Loucy (cell line): ENCODE measurements at regions not wholly inside any gene's neighbourhood (a gene's known extent, or its start where the extent isn't known, plus 50 kb on each side); places are given as distances from the start of the nearest gene placed in this dataset.

Experiments used
- H2AFZ ChIP-seq: fragments of 200-600 bp; sonication (generic); 2 replicates; pipeline ENCODE4 v1.6.0; 2016; ENCODE audit warnings: antibody characterized with exemption, mild to moderate bottlenecking, low read length, moderate library complexity
- H3F3A ChIP-seq: fragments of 200-600 bp; 2 replicates; pipeline ENCODE4 v1.6.0; 2016; ENCODE audit warnings: antibody characterized with exemption, low read depth, mild to moderate bottlenecking
- H3K27me3 ChIP-seq: fragments of 200-600 bp; sonication (generic); 2 replicates; pipeline ENCODE4 v1.6.1; 2014; ENCODE audit warnings: low read length, mild to moderate bottlenecking; ENCODE audit not compliant: insufficient read depth, poor library complexity, severe bottlenecking
- H3K36me3 ChIP-seq: fragments of 200-600 bp; sonication (generic); 2 replicates; pipeline ENCODE4 v1.6.1; 2016; ENCODE audit warnings: low read length; ENCODE audit not compliant: insufficient read depth
- H3K4me1 ChIP-seq: fragments of 200-600 bp; sonication (generic); 2 replicates; pipeline ENCODE4 v1.5.1; 2014; ENCODE audit warnings: low read length, mild to moderate bottlenecking; ENCODE audit not compliant: insufficient read depth, poor library complexity, severe bottlenecking
- H3K4me2 ChIP-seq: fragments of 200-600 bp; sonication (generic); 2 replicates; pipeline ENCODE4 v1.6.0; 2014; ENCODE audit warnings: antibody characterized with exemption, low read length, low read depth, mild to moderate bottlenecking; ENCODE audit not compliant: poor library complexity, severe bottlenecking
- H3K4me3 ChIP-seq: fragments of 200-600 bp; sonication (generic); 2 replicates; pipeline ENCODE4 v1.5.1; 2014; ENCODE audit warnings: low read length, mild to moderate bottlenecking, mixed read lengths; ENCODE audit not compliant: poor library complexity, severe bottlenecking
- H3K79me2 ChIP-seq: fragments of 200-600 bp; sonication (generic); 2 replicates; pipeline ENCODE4 v1.6.1; 2014; ENCODE audit warnings: low read length; ENCODE audit not compliant: insufficient read depth
- H3K9ac ChIP-seq: fragments of 200-600 bp; sonication (generic); 2 replicates; pipeline ENCODE4 v1.6.0; 2014; ENCODE audit warnings: mild to moderate bottlenecking, low read depth, low read length, moderate library complexity; ENCODE audit not compliant: poor library complexity, severe bottlenecking
- H3K9me2 ChIP-seq: fragments of 200-600 bp; sonication (generic); replicated peaks from 2 replicates; pipeline ENCODE4 v1.6.1; 2016; ENCODE audit warnings: low read depth, low read length, mixed read lengths
- H3K9me3 ChIP-seq: fragments of 200-600 bp; sonication (generic); 2 replicates; pipeline ENCODE4 v1.6.1; 2014; ENCODE audit warnings: mild to moderate bottlenecking, antibody characterized with exemption, low read length, low read depth; ENCODE audit not compliant: insufficient read depth
- H4K20me1 ChIP-seq: fragments of 200-600 bp; sonication (generic); 2 replicates; pipeline ENCODE4 v1.6.0; 2014; ENCODE audit warnings: antibody characterized with exemption, low read length, mild to moderate bottlenecking; ENCODE audit not compliant: insufficient read depth, poor library complexity, severe bottlenecking
- EZH2phosphoT487 ChIP-seq: fragments of 200-600 bp; IDR thresholded peaks from 2 replicates; pipeline ENCODE4 v1.6.1; 2018; ENCODE audit warnings: antibody characterized with exemption, mild to moderate bottlenecking, moderate library complexity, borderline replicate concordance
- TF ChIP-seq, protein P1 (sequence below): fragments of 200-600 bp; sonication (generic); conservative IDR thresholded peaks from 2 replicates; pipeline ENCODE4 v1.5.1; 2014; ENCODE audit warnings: mild to moderate bottlenecking, antibody characterized with exemption, low read length

DNA sequence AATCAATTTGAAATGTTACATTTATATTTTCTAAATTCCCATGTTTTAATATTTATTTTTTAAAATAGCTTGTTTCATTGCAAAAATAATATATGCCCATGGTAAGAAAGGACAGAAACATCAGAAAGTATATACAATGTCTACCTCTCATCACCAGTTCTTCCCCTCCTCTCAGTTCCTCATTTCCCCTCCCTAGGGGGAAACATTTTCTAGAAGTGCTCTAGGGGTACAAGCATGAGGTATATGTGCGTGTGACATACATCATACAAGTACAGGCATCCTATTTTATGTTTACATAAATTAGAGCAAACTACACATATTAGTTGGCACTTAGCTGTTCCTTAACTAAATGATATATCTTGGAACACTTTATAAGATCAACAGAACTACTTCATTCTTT lies 189.3 kb upstream of the VEPH1 start:
- TF ChIP-seq, protein P1, sequence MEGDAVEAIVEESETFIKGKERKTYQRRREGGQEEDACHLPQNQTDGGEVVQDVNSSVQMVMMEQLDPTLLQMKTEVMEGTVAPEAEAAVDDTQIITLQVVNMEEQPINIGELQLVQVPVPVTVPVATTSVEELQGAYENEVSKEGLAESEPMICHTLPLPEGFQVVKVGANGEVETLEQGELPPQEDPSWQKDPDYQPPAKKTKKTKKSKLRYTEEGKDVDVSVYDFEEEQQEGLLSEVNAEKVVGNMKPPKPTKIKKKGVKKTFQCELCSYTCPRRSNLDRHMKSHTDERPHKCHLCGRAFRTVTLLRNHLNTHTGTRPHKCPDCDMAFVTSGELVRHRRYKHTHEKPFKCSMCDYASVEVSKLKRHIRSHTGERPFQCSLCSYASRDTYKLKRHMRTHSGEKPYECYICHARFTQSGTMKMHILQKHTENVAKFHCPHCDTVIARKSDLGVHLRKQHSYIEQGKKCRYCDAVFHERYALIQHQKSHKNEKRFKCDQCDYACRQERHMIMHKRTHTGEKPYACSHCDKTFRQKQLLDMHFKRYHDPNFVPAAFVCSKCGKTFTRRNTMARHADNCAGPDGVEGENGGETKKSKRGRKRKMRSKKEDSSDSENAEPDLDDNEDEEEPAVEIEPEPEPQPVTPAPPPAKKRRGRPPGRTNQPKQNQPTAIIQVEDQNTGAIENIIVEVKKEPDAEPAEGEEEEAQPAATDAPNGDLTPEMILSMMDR = no peak
- no peak for TF ChIP-seq EZH2phosphoT487

DNA sequence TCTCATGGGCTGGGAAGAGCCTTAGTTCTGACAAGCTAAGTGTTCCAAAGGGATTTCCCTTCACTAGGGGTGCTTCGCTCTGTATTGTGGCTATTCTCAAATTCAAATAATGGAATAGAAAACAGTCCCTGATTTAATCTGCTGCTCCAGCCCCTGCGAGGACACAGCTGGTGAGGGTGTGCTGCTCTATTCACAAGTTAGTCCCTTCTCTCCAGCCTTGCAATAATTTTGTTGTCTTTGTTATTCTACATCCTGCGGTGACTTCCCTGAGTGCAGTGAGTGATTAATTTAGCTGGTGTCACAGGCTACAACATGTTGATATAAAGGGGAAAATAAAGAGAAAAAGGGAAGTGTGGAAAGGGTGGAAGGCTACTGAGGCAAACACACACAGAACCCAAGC lies 180.5 kb upstream of the VEPH1 start:
- Histone ChIP-seq H3K27me3 (no peaks in the 10 kb centered on the region), H3K9ac (no peak overlapping the region), H4K20me1 (no peaks in the 10 kb centered on the region), H3K36me3 (no peaks in the 10 kb centered on the region), H3K79me2 (no peaks in the 10 kb centered on the region), H3K4me3 (no peak overlapping the region), H3K4me2 (no peak overlapping the region), H3F3A (no peaks in the 10 kb centered on the region), H3K9me2 (no peaks in the 10 kb centered on the region), H3K9me3 (no peaks in the 10 kb centered on the region), H2AFZ (no peak overlapping the region), H3K4me1 (no peaks in the 10 kb centered on the region)
- no peak for TF ChIP-seq EZH2phosphoT487
- TF ChIP-seq, protein P1 = no peak

More for the DNA sequence above, 189.3 kb upstream of the VEPH1 start:
- Histone ChIP-seq H3F3A (no peaks in the 10 kb centered on the region), H2AFZ (no peak overlapping the region), H3K27me3 (no peaks in the 10 kb centered on the region), H3K4me1 (no peaks in the 10 kb centered on the region), H3K9me2 (no peaks in the 10 kb centered on the region), H4K20me1 (no peaks in the 10 kb centered on the region), H3K4me3 (no peak overlapping the region), H3K79me2 (no peaks in the 10 kb centered on the region), H3K9ac (no peak overlapping the region), H3K36me3 (no peaks in the 10 kb centered on the region), H3K4me2 (no peak overlapping the region), H3K9me3 (no peaks in the 10 kb centered on the region)

DNA sequence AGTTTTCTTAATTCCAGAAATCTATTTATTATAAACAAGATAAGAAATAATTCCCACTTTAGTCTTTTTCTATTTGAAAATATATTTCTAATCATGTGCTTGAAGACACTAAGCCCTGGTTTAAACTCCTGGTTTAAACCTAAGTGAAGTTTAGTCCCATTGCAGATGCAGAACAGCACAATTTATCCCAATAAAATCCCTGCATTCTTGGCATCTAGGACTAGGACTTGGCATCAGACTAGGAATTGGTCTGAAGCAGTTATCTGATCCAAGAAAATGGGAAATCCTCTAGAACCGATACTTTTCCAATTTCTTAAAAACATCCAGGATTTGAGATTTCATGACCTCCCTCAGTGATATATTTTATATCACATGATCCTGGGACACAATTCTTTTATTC lies 168.8 kb upstream of the VEPH1 start:
- no peaks in the 10 kb centered on the region for H3K9me2 ChIP-seq
- H3K4me1 ChIP-seq = no peaks in the 10 kb centered on the region
- no peaks in the 10 kb centered on the region for H4K20me1 ChIP-seq
- no peak overlapping the region for H2AFZ ChIP-seq
- no peaks in the 10 kb centered on the region for H3K9me3 ChIP-seq
- no peaks in the 10 kb centered on the region for H3K36me3 ChIP-seq
- no peaks in the 10 kb centered on the region for H3K27me3 ChIP-seq
- TF ChIP-seq, protein P1 = no peak
- no peak for TF ChIP-seq EZH2phosphoT487
- H3K4me3 ChIP-seq = no peak overlapping the region
- no peaks in the 10 kb centered on the region for H3K79me2 ChIP-seq
- H3F3A ChIP-seq = no peaks in the 10 kb centered on the region
- no peak overlapping the region for H3K4me2 ChIP-seq
- H3K9ac ChIP-seq = no peak overlapping the region
